Upper lobe of left lung (tissue), 4 donors: ENCODE measurements at regions not wholly inside any gene's neighbourhood (a gene's known extent, or its start where the extent isn't known, plus 50 kb on each side); places are given as distances from the start of the nearest gene placed in this dataset.

Experiments
- EP300 ChIP-seq, 4 donors: sonication (generic); formaldehyde crosslinking; IDR thresholded peaks; one replicate each; pipeline ENCODE4 v1.5.1; 2017; ENCODE audit warnings: antibody characterized with exemption in 4 of 4, control low read depth in 2 of 4
- POLR2A ChIP-seq, 4 donors: fragments of 450-650 bp; IDR thresholded peaks; one replicate each; pipeline ENCODE4 v1.5.1; 2016 to 2017; ENCODE audit warnings: antibody characterized with exemption in 4 of 4, mild to moderate bottlenecking in 2 of 4
- POLR2AphosphoS5 ChIP-seq, 2 donors: sonication (generic); formaldehyde crosslinking; IDR thresholded peaks; one replicate each; pipeline ENCODE4 v1.5.1; 2017; ENCODE audit warnings: antibody characterized with exemption in 2 of 2
- TF ChIP-seq, protein P1 (sequence below), 6 experiments: fragments of 450-650 bp in 4 of 6; fragments of 200-600 bp in 2 of 6; sonication (generic) in 2 of 6; IDR thresholded peaks; one replicate each; pipeline ENCODE4 v1.5.1; 2016 to 2019; ENCODE audit warnings: antibody characterized with exemption in 6 of 6

DNA sequence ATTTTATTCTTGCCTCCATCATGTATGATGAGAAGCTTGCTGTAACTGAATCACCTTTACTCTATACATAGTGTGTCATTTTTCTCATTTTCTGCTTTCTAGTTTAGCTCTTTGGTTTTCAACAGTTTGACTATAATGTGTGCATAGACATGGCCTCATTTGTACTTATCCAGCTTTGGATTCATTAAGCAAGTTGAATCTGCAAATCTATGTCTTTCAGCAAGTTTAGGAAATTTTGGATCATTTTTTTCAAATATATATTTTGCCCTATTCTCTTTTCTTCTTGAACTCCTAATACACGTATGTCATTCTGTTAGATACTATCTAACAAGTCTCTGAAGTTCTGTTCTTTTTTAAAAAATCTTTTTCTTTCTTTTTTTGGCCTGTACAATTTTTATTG, 57.8 kb downstream of the PRLHR start:
- TF ChIP-seq POLR2A (IDR thresholded peaks at IDR 0.05) (no peak), POLR2AphosphoS5 (IDR thresholded peaks at IDR 0.05) (no peak), EP300 (IDR thresholded peaks at IDR 0.05) (no peak)
- TF ChIP-seq, protein P1, sequence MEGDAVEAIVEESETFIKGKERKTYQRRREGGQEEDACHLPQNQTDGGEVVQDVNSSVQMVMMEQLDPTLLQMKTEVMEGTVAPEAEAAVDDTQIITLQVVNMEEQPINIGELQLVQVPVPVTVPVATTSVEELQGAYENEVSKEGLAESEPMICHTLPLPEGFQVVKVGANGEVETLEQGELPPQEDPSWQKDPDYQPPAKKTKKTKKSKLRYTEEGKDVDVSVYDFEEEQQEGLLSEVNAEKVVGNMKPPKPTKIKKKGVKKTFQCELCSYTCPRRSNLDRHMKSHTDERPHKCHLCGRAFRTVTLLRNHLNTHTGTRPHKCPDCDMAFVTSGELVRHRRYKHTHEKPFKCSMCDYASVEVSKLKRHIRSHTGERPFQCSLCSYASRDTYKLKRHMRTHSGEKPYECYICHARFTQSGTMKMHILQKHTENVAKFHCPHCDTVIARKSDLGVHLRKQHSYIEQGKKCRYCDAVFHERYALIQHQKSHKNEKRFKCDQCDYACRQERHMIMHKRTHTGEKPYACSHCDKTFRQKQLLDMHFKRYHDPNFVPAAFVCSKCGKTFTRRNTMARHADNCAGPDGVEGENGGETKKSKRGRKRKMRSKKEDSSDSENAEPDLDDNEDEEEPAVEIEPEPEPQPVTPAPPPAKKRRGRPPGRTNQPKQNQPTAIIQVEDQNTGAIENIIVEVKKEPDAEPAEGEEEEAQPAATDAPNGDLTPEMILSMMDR (IDR thresholded peaks at IDR 0.05) = no peak
